HCT116 (cell line): ENCODE measurements at regions not wholly inside any gene's neighbourhood (a gene's known extent, or its start where the extent isn't known, plus 50 kb on each side); places are given as distances from the start of the nearest gene placed in this dataset.

Experiments used
- ATAC-seq: fragments of 200-7000 bp; cut with Tn5 transposase; 2 replicates; pipeline ENCODE4 v1.9.1; 2020; ENCODE audit warnings: mild to moderate bottlenecking, moderate library complexity
- BruUV-seq: library from RNA; stranded (reverse); fragments of 400-500 nt; replicated peaks from 2 replicates; lab custom pipeline; 2021; lab: Mats Ljungman, UMichigan
- CTCF ChIA-PET: fragments of 300-600 bp; sonication (Branson Sonifier 250); formaldehyde crosslinking; loops from one replicate; lab custom pipeline; 2021; ENCODE audit warnings: antibody characterized with exemption; lab: Charles Lee
- POLR2A ChIA-PET: fragments of 300-600, 350-600 bp; sonication (Branson Sonifier 250); formaldehyde crosslinking; loops from one replicate; lab custom pipeline; 2021; ENCODE audit warnings: antibody characterized with exemption; lab: Charles Lee
- RAD21 ChIA-PET, 2 experiments: fragments of 300-600 bp; sonication (Branson Sonifier 250); formaldehyde crosslinking; loops; one replicate each; lab custom pipeline; 2023; ENCODE audit warnings: low total read pairs in 2 of 2; ENCODE audit not compliant: uncharacterized antibody in 2 of 2, unreplicated experiment in 2 of 2, low non-redundant PET in 1 of 2; lab: Charles Lee
- DNase-seq: peaks from one replicate; pipeline ENCODE4 v3.0.0-alpha.2; 2010; ENCODE audit warnings: low read depth, low spot score
- H2AFZ ChIP-seq: fragments of 200-600 bp; shearing (Covaris generic), sonication (generic); 2 replicates; pipeline ENCODE4 v1.6.1; 2017; ENCODE audit warnings: low read depth, mixed run types, mixed read lengths, antibody characterized with exemption, low read length; ENCODE audit not compliant: poor library complexity, severe bottlenecking
- H3K27ac ChIP-seq: 2 replicates; pipeline ENCODE4 v1.5.1; 2012; ENCODE audit warnings: low read depth, low read length
- H3K27me3 ChIP-seq: fragments of 200-600 bp; sonication (generic); 2 replicates; pipeline ENCODE4 v1.6.1; 2016; ENCODE audit warnings: mixed run types, low read length, mixed read lengths; ENCODE audit not compliant: insufficient read depth
- H3K36me3 ChIP-seq, 2 experiments: fragments of 200-500 bp in 1 of 2; fragments of 200-600 bp in 1 of 2; sonication (Bioruptor generic) in 1 of 2; sonication (generic) in 1 of 2; 2 replicates each; pipeline versions ENCODE4 v1.5.1 to v1.6.1; 2014 to 2016; ENCODE audit warnings: low read length in 2 of 2, inconsistent platforms in 1 of 2, mixed read lengths in 1 of 2, mixed run types in 1 of 2; ENCODE audit not compliant: insufficient read depth in 2 of 2, control insufficient read depth in 1 of 2
- H3K4me1 ChIP-seq, 2 experiments: fragments of 200-600 bp in 1 of 2; sonication (generic) in 1 of 2; 2 replicates each; pipeline versions ENCODE4 v1.5.1 to v1.6.1; 2012 to 2017; ENCODE audit warnings: low read length in 2 of 2, inconsistent platforms in 1 of 2, mild to moderate bottlenecking in 1 of 2, mixed read lengths in 1 of 2, mixed run types in 1 of 2, moderate library complexity in 1 of 2; ENCODE audit not compliant: insufficient read depth in 2 of 2, control insufficient read depth in 1 of 2
- H3K4me2 ChIP-seq: fragments of 200-600 bp; sonication (generic); 2 replicates; pipeline ENCODE4 v1.6.1; 2017; ENCODE audit warnings: mixed run types, low read length, mixed read lengths
- H3K4me3 ChIP-seq, 2 experiments: fragments of 200-600 bp in 1 of 2; sonication (generic) in 1 of 2; replicated peaks in 1 of 2; 2 replicates each; pipeline ENCODE4 v1.5.1; 2011 to 2016; ENCODE audit warnings: low read length in 2 of 2, control low read depth in 1 of 2, low read depth in 1 of 2, mild to moderate bottlenecking in 1 of 2, mixed read lengths in 1 of 2, mixed run types in 1 of 2
- H3K79me2 ChIP-seq: fragments of 200-600 bp; sonication (generic); 2 replicates; pipeline ENCODE4 v1.6.1; 2017; ENCODE audit warnings: mild to moderate bottlenecking, mixed run types, low read length, moderate library complexity, mixed read lengths; ENCODE audit not compliant: insufficient read depth
- H3K9ac ChIP-seq: fragments of 200-600 bp; sonication (generic); 2 replicates; pipeline ENCODE4 v1.6.1; 2016; ENCODE audit warnings: low read length, mixed read lengths
- H3K9me2 ChIP-seq: fragments of 200-600 bp; sonication (generic), shearing (Covaris generic); 2 replicates; pipeline ENCODE4 v1.6.1; 2017; ENCODE audit warnings: mixed run types, mild to moderate bottlenecking, moderate library complexity; ENCODE audit not compliant: insufficient read depth
- H3K9me3 ChIP-seq, 2 experiments: fragments of 200-500 bp in 1 of 2; fragments of 200-600 bp in 1 of 2; sonication (Bioruptor generic) in 1 of 2; sonication (generic) in 1 of 2; 2 replicates each; pipeline ENCODE4 v1.6.1; 2014 to 2017; ENCODE audit warnings: low read length in 2 of 2, mixed read lengths in 2 of 2, inconsistent platforms in 1 of 2, low read depth in 1 of 2, mild to moderate bottlenecking in 1 of 2, mixed run types in 1 of 2, moderate library complexity in 1 of 2; ENCODE audit not compliant: control insufficient read depth in 1 of 2, insufficient read depth in 1 of 2
- H4K20me1 ChIP-seq: fragments of 200-600 bp; sonication (generic), shearing (Covaris generic); 2 replicates; pipeline ENCODE4 v1.6.1; 2017; ENCODE audit warnings: mixed run types, mild to moderate bottlenecking, moderate library complexity; ENCODE audit not compliant: insufficient read depth
- CTCF ChIP-seq, 3 experiments: fragments of 200-600 bp in 1 of 3; sonication (generic) in 1 of 3; IDR thresholded peaks in 2 of 3; conservative IDR thresholded peaks in 1 of 3; 2 replicates each; pipeline ENCODE4 v1.5.1; 2012 to 2017; ENCODE audit warnings: low read depth in 2 of 3, low read length in 2 of 3, antibody characterized with exemption in 1 of 3, borderline replicate concordance in 1 of 3, control low read depth in 1 of 3, mild to moderate bottlenecking in 1 of 3, mixed read lengths in 1 of 3, mixed run types in 1 of 3, moderate library complexity in 1 of 3; ENCODE audit not compliant: insufficient read depth in 1 of 3
- EGR1 ChIP-seq: IDR thresholded peaks from 2 replicates; pipeline ENCODE4 v1.6.1; 2012; ENCODE audit warnings: low read depth
- EZH2 ChIP-seq: fragments of 200-600 bp; sonication (generic); IDR thresholded peaks from 2 replicates; pipeline ENCODE4 v1.6.1; 2017; ENCODE audit warnings: antibody characterized with exemption, mixed run types
- EZH2phosphoT487 ChIP-seq: fragments of 200-600 bp; IDR thresholded peaks from 2 replicates; pipeline ENCODE4 v1.6.1; 2018; ENCODE audit warnings: antibody characterized with exemption, borderline replicate concordance
- FOSL1 ChIP-seq: IDR thresholded peaks from 2 replicates; pipeline ENCODE4 v1.6.1; 2012; ENCODE audit warnings: low read depth
- JUND ChIP-seq: IDR thresholded peaks from 2 replicates; pipeline ENCODE4 v1.6.1; 2012
- MAX ChIP-seq: IDR thresholded peaks from 2 replicates; pipeline ENCODE4 v1.6.1; 2012
- POLR2A ChIP-seq: IDR thresholded peaks from 2 replicates; pipeline ENCODE4 v1.7.0; 2011; ENCODE audit warnings: borderline replicate concordance; ENCODE audit not compliant: insufficient read depth, insufficient read length; ENCODE audit errors: extremely low read depth
- POLR2AphosphoS5 ChIP-seq: IDR thresholded peaks from 2 replicates; pipeline ENCODE4 v1.6.1; 2011; ENCODE audit warnings: mild to moderate bottlenecking, low read depth, low read length, moderate library complexity
- RAD21 ChIP-seq: IDR thresholded peaks from 2 replicates; pipeline ENCODE4 v1.6.1; 2012; ENCODE audit warnings: low read depth, mild to moderate bottlenecking
- SIN3A ChIP-seq: IDR thresholded peaks from 2 replicates; pipeline ENCODE4 v1.6.1; 2012; ENCODE audit warnings: low read depth
- SRF ChIP-seq: IDR thresholded peaks from 2 replicates; pipeline ENCODE4 v1.6.1; 2012; ENCODE audit warnings: low read depth
- intact Hi-C: fragments of 100-400 bp; cut with micrococcal nuclease; formaldehyde crosslinking; loops from 2 replicates; pipeline ENCODE4 v1.10.0; 2022

GRCh38 chr19:34033880-34034279 lies 138.4 kb upstream of the LSM14A start (continued):
- no peak for TF ChIP-seq POLR2A

GRCh38 chr19:34034318-34034846 lies 137.9 kb upstream of the LSM14A start:
- Histone ChIP-seq H2AFZ (no peak overlapping the region), H3K4me3 (no peak overlapping the region), H3K4me1 (no peaks in the 10 kb centered on the region), H3K4me2 (no peak overlapping the region), H3K27ac (no peak overlapping the region), H3K9me2 (no peaks in the 10 kb centered on the region), H4K20me1 (no peaks in the 10 kb centered on the region), H3K36me3 (no peaks in the 10 kb centered on the region), H3K27me3 (no peaks in the 10 kb centered on the region), H3K9me3 (no peaks in the 10 kb centered on the region), H3K79me2 (no peaks in the 10 kb centered on the region), H3K9ac (no peak overlapping the region)
- RAD21 ChIA-PET: no interaction called here
- DNase-seq (no peak), ATAC-seq (no peak)
- intact Hi-C loops: no loop called here
- CTCF ChIA-PET: no interaction called here
- no peak for TF ChIP-seq MAX
- TF ChIP-seq EZH2: no peak
- no peak for TF ChIP-seq POLR2AphosphoS5
- TF ChIP-seq JUND: no peak
- TF ChIP-seq EGR1: no peak
- no TSS peak for BruUV-seq
- POLR2A ChIA-PET: no interaction called here

- no peaks in the 10 kb centered on the region for H3K79me2 ChIP-seq
- intact Hi-C loops: loop anchor here (1.0 kb wide), 2 partner anchors 54 to 103 kb away; no protein-coding TSS in a partner anchor
- H3K9ac ChIP-seq: no peak overlapping the region
- TF ChIP-seq EGR1 (no peak), FOSL1 (no peak), RAD21 (peak; percentile 63), EZH2phosphoT487 (no peak), SRF (no peak), CTCF (IDR thresholded peaks at IDR 0.05 in 2 of 3, conservative IDR thresholded peaks at IDR 0.05 in 1 of 3; ENCODE audit: borderline replicate concordance in 1 of 3, insufficient read depth in 1 of 3, low read depth in 2 of 3, low read length in 2 of 3) (peak; percentile 77 to 99 (median 99)), MAX (0 out of 2 replicates have a peak, but pooled peaks have one; percentile 31), POLR2AphosphoS5 (no peak), SIN3A (no peak), EZH2 (no peak)
- no peaks in the 10 kb centered on the region for H3K36me3 ChIP-seq
- POLR2A ChIA-PET: no interaction called here
- CTCF ChIA-PET: interaction anchor here (0.6 to 3.5 kb wide), 18 partner anchors 9 to 264 kb away, joined by 3 to 49 read pairs (median 4); no protein-coding TSS in a partner anchor
- no peaks in the 10 kb centered on the region for H3K9me2 ChIP-seq
- no peak overlapping the region; the same call in 1 of the 2 replicates for H3K4me2 ChIP-seq
- H3K27ac ChIP-seq: no peak overlapping the region
- ATAC-seq: peak; percentile 98
- no TSS peak for BruUV-seq
- H3K4me1 ChIP-seq: peaks cover 0 to 7% of the 10 kb centered on the region in 2 experiments; a peak in 2 of 4 replicates
- no peaks in the 10 kb centered on the region for H3K27me3 ChIP-seq
- H3K4me3 ChIP-seq: no peak overlapping the region
- DNase-seq: peak; percentile 46
- H4K20me1 ChIP-seq: no peaks in the 10 kb centered on the region
- RAD21 ChIA-PET: interaction anchor here (0.6 to 1.0 kb wide), 3 partner anchors 54 to 187 kb away, joined by 3 to 8 read pairs (median 7); no protein-coding TSS in a partner anchor
- H2AFZ ChIP-seq: peak overlapping the region; percentile 83
- H3K9me3 ChIP-seq: no peaks in the 10 kb centered on the region
Measured at GRCh38 chr19:34041925-34042521, 130.3 kb upstream of the LSM14A start.
